AG10803 (cell line): ENCODE measurements at regions not wholly inside any gene's neighbourhood (a gene's known extent, or its start where the extent isn't known, plus 50 kb on each side); places are given as distances from the start of the nearest gene placed in this dataset.

Experiments
- DNase-seq: peaks from one replicate; pipeline ENCODE4 v3.0.0; 2010; ENCODE audit warnings: low read depth
- H3K4me3 ChIP-seq: 2 replicates; pipeline ENCODE4 v1.5.1; 2011; ENCODE audit warnings: mild to moderate bottlenecking, low read length, control low read depth
- TF ChIP-seq, protein P1 (sequence below): conservative IDR thresholded peaks from 2 replicates; pipeline ENCODE4 v1.5.1; 2011; ENCODE audit warnings: mild to moderate bottlenecking, low read length, control low read depth, inconsistent platforms

DNA sequence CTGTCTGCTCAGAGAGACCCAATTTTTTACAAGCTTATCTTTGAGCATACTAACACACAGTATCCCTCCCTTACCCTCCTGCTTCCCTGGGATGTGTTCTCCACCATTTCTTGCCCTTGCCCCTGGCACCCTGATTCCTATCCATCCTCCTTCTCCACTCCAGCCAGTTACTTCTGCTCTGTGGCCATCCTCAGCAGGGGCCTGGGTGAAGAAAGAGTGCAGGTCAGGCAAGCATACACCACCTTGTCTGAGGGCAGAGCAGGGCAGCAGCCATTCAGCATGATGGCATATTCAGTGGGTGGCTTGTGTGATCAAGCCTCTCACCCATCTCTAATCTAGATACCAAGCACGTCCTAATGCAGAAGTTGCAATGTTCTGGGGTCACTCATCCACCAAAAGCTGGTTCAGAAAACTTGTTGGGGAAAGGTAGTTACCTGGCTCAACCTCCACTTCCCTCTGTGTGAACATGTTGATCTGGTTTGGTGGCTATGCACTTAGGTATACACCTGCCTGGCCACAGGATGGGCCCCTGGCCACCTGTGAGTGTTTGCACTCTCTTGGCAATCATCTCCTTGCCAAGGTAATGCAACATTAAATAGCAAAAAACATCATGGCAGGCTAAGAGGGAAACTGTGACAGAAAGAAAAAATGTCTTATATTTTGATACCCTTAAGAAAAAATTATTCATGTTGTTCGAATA lies 900.3 kb upstream of the MIR17HG start:
- no peak for DNase-seq
- TF ChIP-seq, protein P1, sequence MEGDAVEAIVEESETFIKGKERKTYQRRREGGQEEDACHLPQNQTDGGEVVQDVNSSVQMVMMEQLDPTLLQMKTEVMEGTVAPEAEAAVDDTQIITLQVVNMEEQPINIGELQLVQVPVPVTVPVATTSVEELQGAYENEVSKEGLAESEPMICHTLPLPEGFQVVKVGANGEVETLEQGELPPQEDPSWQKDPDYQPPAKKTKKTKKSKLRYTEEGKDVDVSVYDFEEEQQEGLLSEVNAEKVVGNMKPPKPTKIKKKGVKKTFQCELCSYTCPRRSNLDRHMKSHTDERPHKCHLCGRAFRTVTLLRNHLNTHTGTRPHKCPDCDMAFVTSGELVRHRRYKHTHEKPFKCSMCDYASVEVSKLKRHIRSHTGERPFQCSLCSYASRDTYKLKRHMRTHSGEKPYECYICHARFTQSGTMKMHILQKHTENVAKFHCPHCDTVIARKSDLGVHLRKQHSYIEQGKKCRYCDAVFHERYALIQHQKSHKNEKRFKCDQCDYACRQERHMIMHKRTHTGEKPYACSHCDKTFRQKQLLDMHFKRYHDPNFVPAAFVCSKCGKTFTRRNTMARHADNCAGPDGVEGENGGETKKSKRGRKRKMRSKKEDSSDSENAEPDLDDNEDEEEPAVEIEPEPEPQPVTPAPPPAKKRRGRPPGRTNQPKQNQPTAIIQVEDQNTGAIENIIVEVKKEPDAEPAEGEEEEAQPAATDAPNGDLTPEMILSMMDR = no peak
- H3K4me3 ChIP-seq = no peak overlapping the region

DNA sequence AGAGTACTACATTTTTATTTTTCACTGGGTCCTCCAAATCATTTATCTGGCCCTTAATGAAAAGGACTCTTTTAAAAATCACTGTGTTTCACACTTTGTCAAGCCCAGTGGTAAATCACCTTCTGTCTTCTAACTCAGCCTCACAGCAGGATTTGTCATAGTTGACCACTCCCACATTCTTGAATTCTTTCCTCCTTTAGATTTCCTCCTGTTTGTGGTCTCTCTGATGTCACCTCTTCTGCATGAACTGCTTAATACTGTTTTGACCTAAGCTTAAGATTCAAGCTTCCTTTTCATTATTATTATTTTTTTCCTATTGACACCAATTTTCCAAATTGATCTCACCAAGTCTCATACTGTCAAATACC lies 899.8 kb upstream of the MIR17HG start:
- TF ChIP-seq, protein P1 = no peak
- peak; percentile 75 for DNase-seq
- H3K4me3 ChIP-seq = no peak overlapping the region

DNA sequence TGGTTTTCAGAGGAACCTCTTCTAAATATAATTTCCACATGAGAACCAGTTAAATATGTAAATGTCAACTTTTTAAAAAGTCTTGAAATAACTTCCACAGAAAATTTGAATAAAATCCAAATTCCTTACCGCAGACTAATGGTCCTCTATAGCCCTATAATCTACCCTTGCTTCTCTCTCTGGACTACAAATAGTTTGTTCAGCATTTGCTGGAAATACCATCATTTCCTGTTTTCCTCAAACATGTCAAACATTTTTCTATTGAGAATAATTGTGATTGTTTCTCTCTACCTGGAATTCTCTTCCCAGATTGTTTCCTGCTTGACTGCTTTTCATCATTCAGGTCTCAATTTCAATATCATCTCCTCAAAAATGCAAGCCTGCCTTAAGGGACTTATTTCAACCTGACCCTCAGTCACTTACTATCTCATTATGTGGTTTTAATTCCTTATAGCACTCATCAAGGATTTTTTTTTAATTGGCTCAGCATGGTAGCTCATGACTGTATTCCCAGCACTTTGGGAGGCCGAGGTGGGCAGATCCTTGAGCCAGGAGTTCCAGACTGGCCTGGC lies 898.9 kb upstream of the MIR17HG start:
- peak; percentile 34 for DNase-seq
- no peak overlapping the region for H3K4me3 ChIP-seq

DNA sequence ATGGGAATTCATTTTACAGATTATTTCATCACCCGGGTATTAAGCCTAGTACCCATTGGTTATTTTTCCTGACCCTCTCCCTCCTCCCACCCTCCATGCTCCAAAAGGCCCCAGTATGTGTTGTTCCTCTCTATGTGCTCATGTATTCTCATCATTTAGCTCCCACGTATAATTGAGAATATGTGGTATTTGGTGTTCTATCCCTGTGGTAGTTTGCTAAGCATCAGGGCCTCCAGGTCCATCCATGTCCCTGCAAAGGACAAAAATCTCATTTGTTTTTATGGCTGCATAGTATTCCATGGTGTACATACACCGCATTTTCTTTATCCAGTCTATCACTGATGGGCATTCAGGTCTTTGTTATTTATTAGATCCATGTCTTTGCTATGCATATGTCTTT lies 894.1 kb upstream of the MIR17HG start:
- H3K4me3 ChIP-seq = no peak overlapping the region
- no peak for DNase-seq
- TF ChIP-seq, protein P1 = no peak

More for the DNA sequence above, 898.9 kb upstream of the MIR17HG start:
- TF ChIP-seq, protein P1 = no peak

DNA sequence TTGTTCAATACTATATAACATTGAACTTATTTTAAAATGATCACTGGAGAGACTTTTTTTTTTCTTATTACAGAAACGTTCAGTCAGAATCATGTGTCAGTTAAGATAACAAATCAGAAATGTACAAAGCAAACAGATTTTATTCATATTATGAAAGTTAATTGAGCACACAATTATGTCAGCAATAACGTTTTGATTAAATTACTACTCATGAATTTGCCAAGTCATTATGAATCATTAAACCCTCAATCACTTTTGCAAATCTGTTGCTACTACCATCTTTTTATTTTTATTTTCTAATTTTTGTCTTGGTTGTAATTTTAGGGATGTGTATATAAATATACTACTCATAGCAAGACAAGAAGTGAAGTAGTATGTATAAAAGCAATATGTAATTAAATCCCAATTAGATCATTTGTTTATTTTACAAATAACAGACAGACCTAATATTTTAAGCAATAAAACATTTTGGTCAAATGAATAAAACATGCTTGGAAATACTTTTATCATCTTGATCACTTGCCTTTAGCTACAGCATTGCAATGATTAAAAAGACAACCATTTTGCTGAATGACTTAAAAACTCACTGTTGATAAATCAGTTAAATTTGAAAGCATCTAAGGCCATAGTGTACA lies 893.4 kb upstream of the MIR17HG start:
- TF ChIP-seq, protein P1 = no peak
- no peak overlapping the region for H3K4me3 ChIP-seq
- DNase-seq = no peak

DNA sequence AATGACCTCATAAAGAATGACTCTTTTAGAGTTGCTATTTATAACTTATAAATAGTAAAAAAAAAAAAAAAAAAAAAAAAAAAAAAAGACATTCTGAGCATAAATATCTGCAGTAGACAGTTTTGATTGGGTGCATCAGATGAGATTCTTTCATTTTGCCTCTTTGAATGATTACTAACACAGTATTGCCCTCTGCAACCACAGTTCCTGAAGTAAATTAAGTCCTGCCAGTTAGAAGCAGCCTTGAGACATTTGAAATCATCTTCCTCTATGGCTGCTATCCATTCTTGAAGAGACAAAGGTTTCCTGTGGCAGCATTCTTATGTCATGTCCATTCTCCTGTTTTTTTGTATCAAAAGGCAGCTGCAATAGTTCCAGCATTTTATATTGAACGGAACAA lies 892.4 kb upstream of the MIR17HG start:
- H3K4me3 ChIP-seq = no peak overlapping the region
- no peak for DNase-seq
- TF ChIP-seq, protein P1 = no peak

DNA sequence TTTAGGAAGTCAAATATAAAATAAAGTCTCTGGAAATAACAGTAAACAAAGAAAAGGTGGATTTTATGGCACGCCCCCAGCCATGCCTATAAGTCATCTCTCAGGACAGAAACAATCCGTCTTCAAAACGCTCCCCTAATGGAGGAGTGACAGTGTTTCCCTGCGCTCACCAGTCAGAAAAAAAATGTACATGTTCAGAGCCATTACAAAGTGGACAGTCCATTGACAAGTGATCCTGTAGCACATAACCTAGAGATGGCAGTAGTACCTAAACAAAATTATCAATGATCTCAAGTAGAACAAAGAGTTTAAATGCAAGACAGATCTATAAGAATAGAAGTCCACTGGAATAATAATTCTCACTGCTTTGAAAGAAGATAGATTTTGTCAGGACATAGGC lies 891.7 kb upstream of the MIR17HG start:
- TF ChIP-seq, protein P1 = no peak
- no peak for DNase-seq
- no peak overlapping the region for H3K4me3 ChIP-seq
